ENCODE measurements at regions not wholly inside any gene's neighbourhood (a gene's known extent, or its start where the extent isn't known, plus 50 kb on each side); places are given as distances from the start of the nearest gene placed in this dataset.
"Not testable (repeated sequence)": the region's sequence is repeated elsewhere in the genome, so short reads cannot be mapped to it uniquely, and the experiment has no call there.

DNA sequence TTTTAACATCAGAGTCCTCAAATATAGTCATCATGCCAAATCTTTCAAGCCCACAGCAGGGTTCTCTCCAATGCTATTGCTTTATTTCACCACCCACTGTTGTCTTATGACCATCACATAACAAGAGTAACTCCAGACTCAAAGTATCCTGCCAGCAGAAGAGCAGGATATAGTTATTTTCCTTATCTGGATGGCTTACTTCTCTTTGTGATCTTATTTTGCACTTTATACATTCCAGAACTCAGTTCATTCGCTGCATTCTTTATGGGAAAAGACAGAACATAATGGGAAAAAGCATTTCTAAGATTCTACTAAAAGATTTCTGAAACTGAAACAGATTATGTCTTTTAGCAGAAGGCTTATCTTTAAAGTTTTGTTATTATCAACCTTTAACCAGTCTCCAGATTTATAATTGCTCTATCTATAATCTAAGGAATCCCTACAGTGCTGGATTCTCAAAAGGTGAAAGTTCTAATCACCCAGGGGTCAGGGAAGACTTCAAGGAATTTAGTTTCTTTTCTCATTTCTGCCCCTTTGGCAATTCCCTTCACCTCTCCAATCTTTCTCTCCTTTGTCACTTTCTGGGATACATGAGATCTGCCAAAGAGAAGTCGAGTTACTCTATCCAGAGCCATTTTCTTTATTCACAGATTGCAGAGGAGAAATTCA lies 190.4 kb downstream of the TPBG start:
- TF ChIP-seq POLR2A (IDR thresholded peaks at IDR 0.05), result no peak
- TF ChIP-seq, protein P1, sequence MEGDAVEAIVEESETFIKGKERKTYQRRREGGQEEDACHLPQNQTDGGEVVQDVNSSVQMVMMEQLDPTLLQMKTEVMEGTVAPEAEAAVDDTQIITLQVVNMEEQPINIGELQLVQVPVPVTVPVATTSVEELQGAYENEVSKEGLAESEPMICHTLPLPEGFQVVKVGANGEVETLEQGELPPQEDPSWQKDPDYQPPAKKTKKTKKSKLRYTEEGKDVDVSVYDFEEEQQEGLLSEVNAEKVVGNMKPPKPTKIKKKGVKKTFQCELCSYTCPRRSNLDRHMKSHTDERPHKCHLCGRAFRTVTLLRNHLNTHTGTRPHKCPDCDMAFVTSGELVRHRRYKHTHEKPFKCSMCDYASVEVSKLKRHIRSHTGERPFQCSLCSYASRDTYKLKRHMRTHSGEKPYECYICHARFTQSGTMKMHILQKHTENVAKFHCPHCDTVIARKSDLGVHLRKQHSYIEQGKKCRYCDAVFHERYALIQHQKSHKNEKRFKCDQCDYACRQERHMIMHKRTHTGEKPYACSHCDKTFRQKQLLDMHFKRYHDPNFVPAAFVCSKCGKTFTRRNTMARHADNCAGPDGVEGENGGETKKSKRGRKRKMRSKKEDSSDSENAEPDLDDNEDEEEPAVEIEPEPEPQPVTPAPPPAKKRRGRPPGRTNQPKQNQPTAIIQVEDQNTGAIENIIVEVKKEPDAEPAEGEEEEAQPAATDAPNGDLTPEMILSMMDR (IDR thresholded peaks at IDR 0.05), result no peak
- 48 to 54% methylated on average over 2 of the region's 2 CpGs for WGBS, 2 donors

DNA sequence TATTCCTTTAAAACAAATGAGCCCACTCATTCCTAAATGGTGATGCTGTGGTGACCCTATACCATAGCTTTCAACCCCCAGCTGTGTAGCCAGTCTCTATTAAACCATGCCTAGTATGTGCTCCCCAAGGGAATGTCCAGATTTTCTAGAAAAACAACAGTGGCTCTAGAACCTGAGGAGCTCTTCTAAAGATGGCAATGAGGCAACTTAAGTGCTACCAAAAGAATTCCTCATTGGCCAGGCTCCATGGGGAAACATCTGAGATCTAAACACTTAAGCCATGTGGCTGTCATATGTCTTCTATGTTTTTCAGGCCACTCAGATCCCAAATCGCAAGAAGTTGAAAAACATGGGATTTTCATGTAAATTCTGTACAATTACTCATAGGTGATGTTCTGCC lies 191.0 kb downstream of the TPBG start:
- no peaks in the 10 kb centered on the region for H3K9me3 ChIP-seq
- no peak overlapping the region for H3K27ac ChIP-seq
- intact Hi-C loops (cut with DNase I), result no loop called here
- 77 to 79% methylated on average over 1 of the region's 1 CpG for WGBS, 2 donors
- peaks cover 0 to 3% (median 0%) of the 10 kb centered on the region in 3 donors for H3K4me1 ChIP-seq
- H3K4me3 ChIP-seq, result no peak overlapping the region
- no peaks in the 10 kb centered on the region for H3K36me3 ChIP-seq
- DNase-seq, result no peak
- TF ChIP-seq, protein P1 (IDR thresholded peaks at IDR 0.05), result no peak
- no peak for TF ChIP-seq POLR2A (IDR thresholded peaks at IDR 0.05)
- H3K27me3 ChIP-seq, result no peaks in the 10 kb centered on the region

More for the DNA sequence above, 190.4 kb downstream of the TPBG start:
- Histone ChIP-seq H3K9me3 (no peaks in the 10 kb centered on the region), H3K4me1 (peaks cover 0 to 3% (median 0%) of the 10 kb centered on the region in 3 donors), H3K4me3 (no peak overlapping the region), H3K27ac (no peak overlapping the region), H3K36me3 (no peaks in the 10 kb centered on the region), H3K27me3 (no peaks in the 10 kb centered on the region)
- DNase-seq, result no peak
- intact Hi-C loops (cut with DNase I), result no loop called here

DNA sequence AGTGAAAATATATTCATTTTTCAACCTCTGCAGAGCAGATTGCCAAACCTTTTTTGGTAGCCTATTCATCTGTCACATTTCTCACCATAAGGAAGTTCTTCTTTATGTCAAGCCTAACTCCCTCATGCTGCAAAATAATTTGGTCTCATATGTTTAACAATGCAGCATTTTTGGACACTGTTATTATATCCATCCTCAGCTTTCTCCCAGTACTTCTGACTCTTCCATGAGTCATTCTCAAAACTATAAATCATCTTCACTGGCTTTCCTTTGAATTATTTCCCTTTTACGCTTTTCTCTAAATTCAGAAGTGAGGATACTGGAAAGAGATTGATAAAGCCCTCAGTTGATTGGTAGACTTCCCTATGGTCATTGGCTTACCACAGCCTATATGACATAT lies 192.2 kb downstream of the TPBG start:
- Histone ChIP-seq H3K4me3 (no peak overlapping the region), H3K27me3 (no peaks in the 10 kb centered on the region), H3K9me3 (no peaks in the 10 kb centered on the region), H3K36me3 (no peaks in the 10 kb centered on the region), H3K4me1 (peaks cover 0 to 3% (median 0%) of the 10 kb centered on the region in 3 donors), H3K27ac (no peak overlapping the region)
- no peak for DNase-seq
- no peak for TF ChIP-seq POLR2A (IDR thresholded peaks at IDR 0.05)
- TF ChIP-seq, protein P1 (IDR thresholded peaks at IDR 0.05), result no peak
- intact Hi-C loops (cut with DNase I), result no loop called here
- WGBS, 2 donors, result 38% methylated on average over 1 of the region's 1 CpG

DNA sequence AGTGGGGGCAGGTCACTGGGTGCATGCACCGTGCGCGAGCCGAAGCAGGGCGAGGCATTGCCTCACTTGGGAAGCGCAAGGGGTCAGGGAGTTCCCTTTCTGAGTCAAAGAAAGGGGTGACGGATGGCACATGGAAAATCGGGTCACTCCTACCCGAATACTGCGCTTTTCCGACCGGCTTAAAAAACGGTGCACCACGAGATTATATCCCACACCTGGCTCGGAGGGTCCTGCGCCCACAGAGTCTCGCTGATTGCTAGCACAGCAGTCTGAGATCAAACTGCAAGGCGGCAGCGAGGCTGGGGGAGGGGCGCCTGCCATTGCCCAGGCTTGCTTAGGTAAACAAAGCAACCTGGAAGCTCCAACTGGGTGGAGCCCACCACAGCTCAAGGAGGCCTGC lies 194.9 kb downstream of the TPBG start:
- H3K27me3 ChIP-seq; H3K27ac ChIP-seq; DNase-seq; H3K9me3 ChIP-seq; H3K36me3 ChIP-seq; H3K4me3 ChIP-seq; H3K4me1 ChIP-seq; intact Hi-C loops (cut with DNase I): not testable (repeated sequence)
- 85 to 97% methylated on average over 6 to 13 of the region's 20 CpGs for WGBS, 2 donors

DNA sequence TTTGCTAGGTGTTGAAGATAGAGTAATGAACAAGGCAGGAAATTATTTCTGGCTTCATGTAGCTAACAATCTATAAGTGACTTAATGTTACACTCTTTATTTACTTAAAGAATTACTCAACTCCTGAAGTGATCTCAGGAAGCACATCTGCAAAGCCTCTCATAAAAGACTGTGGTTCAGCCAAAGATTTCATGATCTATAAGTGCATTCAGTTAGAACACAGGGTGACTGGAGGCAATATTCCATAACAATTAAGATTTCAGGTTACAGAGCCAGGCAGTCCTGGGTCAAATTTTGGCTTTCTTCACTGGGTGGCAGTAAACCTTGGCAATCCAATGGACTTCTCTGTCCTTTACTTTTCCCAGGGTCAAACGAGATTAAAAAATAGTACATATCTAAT lies 204.0 kb downstream of the TPBG start:
- 29 to 44% methylated on average over 1 of the region's 1 CpG for WGBS, 2 donors
- TF ChIP-seq POLR2A (IDR thresholded peaks at IDR 0.05), result no peak
- TF ChIP-seq, protein P1 (IDR thresholded peaks at IDR 0.05), result no peak
- Histone ChIP-seq H3K4me1 (no peaks in the 10 kb centered on the region), H3K9me3 (no peaks in the 10 kb centered on the region), H3K27me3 (peaks cover 0 to 11% (median 0%) of the 10 kb centered on the region in 4 donors), H3K36me3 (no peaks in the 10 kb centered on the region), H3K4me3 (no peak overlapping the region), H3K27ac (no peak overlapping the region)
- intact Hi-C loops (cut with DNase I), result no loop called here
- DNase-seq, result no peak

Data from esophagus squamous epithelium (tissue), 5 donors.